ENCODE measurements at regions not wholly inside any gene's neighbourhood (a gene's known extent, or its start where the extent isn't known, plus 50 kb on each side); places are given as distances from the start of the nearest gene placed in this dataset.

DNA sequence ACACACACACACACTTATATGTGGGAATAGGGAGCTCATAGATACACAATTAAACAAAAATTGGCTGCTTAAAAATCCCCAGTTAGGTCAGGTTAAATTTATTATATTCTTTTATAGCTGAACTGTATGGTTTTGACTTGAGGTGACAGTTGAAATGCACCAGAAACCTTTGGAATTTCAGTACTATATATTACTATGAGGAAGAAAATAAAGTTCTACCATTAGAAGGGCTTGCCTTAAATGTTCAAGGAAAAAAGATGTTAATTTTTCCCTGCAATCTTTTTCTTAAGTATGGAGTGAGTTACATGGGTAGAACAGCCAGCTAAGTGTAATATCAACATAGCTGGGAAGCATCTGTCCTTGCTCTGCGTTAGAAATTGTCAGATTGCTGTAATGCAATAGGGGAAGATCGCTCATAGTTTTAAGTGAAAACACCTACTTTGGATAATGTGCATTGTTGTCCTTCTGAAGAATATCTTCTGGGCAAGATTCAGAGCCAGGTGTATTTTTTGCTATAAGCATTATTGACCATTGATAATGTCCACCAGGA lies 415.8 kb upstream of the MKI67 start:
- no peaks in the 10 kb centered on the region for H3K36me3 ChIP-seq
- intact Hi-C loops (cut with DNase I), result no loop called here
- no peak for DNase-seq
- no peaks in the 10 kb centered on the region for H3K9me3 ChIP-seq
- 61 to 73% methylated on average over 2 of the region's 2 CpGs for WGBS, 2 donors
- no peak for TF ChIP-seq POLR2A (IDR thresholded peaks at IDR 0.05)
- TF ChIP-seq, protein P1, sequence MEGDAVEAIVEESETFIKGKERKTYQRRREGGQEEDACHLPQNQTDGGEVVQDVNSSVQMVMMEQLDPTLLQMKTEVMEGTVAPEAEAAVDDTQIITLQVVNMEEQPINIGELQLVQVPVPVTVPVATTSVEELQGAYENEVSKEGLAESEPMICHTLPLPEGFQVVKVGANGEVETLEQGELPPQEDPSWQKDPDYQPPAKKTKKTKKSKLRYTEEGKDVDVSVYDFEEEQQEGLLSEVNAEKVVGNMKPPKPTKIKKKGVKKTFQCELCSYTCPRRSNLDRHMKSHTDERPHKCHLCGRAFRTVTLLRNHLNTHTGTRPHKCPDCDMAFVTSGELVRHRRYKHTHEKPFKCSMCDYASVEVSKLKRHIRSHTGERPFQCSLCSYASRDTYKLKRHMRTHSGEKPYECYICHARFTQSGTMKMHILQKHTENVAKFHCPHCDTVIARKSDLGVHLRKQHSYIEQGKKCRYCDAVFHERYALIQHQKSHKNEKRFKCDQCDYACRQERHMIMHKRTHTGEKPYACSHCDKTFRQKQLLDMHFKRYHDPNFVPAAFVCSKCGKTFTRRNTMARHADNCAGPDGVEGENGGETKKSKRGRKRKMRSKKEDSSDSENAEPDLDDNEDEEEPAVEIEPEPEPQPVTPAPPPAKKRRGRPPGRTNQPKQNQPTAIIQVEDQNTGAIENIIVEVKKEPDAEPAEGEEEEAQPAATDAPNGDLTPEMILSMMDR (IDR thresholded peaks at IDR 0.05), result no peak
- no peaks in the 10 kb centered on the region for H3K4me1 ChIP-seq
- H3K27me3 ChIP-seq, result peaks cover 0 to 67% (median 0%) of the 10 kb centered on the region in 4 donors
- no peak overlapping the region for H3K27ac ChIP-seq
- no peak overlapping the region for H3K4me3 ChIP-seq

DNA sequence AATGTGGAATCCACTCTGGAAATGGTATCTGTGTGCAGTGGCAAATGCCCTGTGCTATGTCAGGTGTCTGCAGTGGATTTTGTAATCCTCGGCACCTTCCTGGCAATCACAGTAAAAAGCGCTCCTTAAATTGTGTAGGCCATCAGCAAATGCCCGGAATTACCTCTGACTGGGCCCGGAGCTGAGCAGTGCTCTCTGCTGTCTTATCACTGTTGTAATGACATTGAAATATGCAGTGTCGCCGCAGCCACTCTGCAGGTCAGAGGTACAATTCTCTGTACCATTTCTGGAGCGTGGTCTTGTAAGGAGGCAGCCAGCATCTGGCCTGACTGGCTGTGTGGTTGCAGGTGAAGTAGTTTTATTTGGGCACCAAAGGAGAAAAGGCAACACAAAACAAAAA lies 416.4 kb upstream of the MKI67 start:
- H3K36me3 ChIP-seq, result no peaks in the 10 kb centered on the region
- H3K27ac ChIP-seq, result no peak overlapping the region
- H3K4me3 ChIP-seq, result no peak overlapping the region
- intact Hi-C loops (cut with DNase I), result no loop called here
- 89 to 90% methylated on average over 5 to 7 of the region's 7 CpGs for WGBS, 2 donors
- DNase-seq, result no peak
- H3K9me3 ChIP-seq, result no peaks in the 10 kb centered on the region
- peaks cover 0 to 63% (median 0%) of the 10 kb centered on the region in 4 donors for H3K27me3 ChIP-seq
- TF ChIP-seq, protein P1 (IDR thresholded peaks at IDR 0.05), result no peak
- no peak for TF ChIP-seq POLR2A (IDR thresholded peaks at IDR 0.05)
- H3K4me1 ChIP-seq, result no peaks in the 10 kb centered on the region

- Histone ChIP-seq H3K4me3 (no peak overlapping the region), H3K27me3 (peaks cover 0 to 58% (median 0%) of the 10 kb centered on the region in 4 donors), H3K9me3 (no peaks in the 10 kb centered on the region), H3K27ac (no peak overlapping the region), H3K4me1 (no peaks in the 10 kb centered on the region), H3K36me3 (no peaks in the 10 kb centered on the region)
- DNase-seq, result no peak
- intact Hi-C loops (cut with DNase I), result no loop called here
- WGBS, 2 donors, result 81 to 83% methylated on average over 12 of the region's 12 CpGs
- TF ChIP-seq, protein P1 (IDR thresholded peaks at IDR 0.05), result no peak
- TF ChIP-seq POLR2A (IDR thresholded peaks at IDR 0.05), result no peak
Observed at GRCh38 chr10:128543151-128543550, 416.9 kb upstream of the MKI67 start.

DNA sequence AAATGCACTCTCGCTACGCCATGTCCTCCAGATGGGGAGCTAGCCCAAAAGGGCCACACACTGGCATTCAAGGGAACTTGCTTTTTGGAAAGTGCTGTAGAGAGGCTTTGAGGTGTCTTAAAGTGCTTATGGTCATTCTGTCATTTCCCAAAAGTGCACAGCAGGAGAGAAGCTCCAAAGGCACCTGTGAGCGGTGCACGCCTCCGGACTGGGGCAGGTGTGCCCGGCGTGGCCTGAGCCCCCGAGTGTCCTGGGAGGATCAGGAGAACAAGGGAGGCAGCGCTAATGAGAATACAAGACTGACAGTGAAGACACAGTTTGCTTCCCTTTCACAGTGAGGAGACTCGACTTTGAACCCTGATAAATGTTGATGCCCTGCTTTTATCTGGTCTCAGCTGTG lies 419.0 kb upstream of the MKI67 start:
- DNase-seq, result no peak
- no peaks in the 10 kb centered on the region for H3K36me3 ChIP-seq
- TF ChIP-seq, protein P1 (IDR thresholded peaks at IDR 0.05), result no peak
- no peak for TF ChIP-seq POLR2A (IDR thresholded peaks at IDR 0.05)
- no peaks in the 10 kb centered on the region for H3K4me1 ChIP-seq
- H3K4me3 ChIP-seq, result no peak overlapping the region
- intact Hi-C loops (cut with DNase I), result no loop called here
- no peak overlapping the region for H3K27ac ChIP-seq
- WGBS, 2 donors, result 78 to 83% methylated on average over 10 of the region's 10 CpGs
- H3K9me3 ChIP-seq, result no peaks in the 10 kb centered on the region
- H3K27me3 ChIP-seq, result peaks cover 0 to 38% (median 0%) of the 10 kb centered on the region in 4 donors

GRCh38 chr10:128546651-128547165 lies 420.5 kb upstream of the MKI67 start:
- no peak for DNase-seq
- no peak for TF ChIP-seq POLR2A (IDR thresholded peaks at IDR 0.05)
- TF ChIP-seq, protein P1 (IDR thresholded peaks at IDR 0.05), result no peak
- H3K9me3 ChIP-seq, result no peaks in the 10 kb centered on the region
- H3K4me3 ChIP-seq, result no peak overlapping the region
- 40 to 87% methylated on average over 1 to 11 of the region's 15 CpGs for WGBS, 2 donors
- H3K4me1 ChIP-seq, result no peaks in the 10 kb centered on the region
- H3K36me3 ChIP-seq, result no peaks in the 10 kb centered on the region
- intact Hi-C loops (cut with DNase I), result no loop called here
- H3K27ac ChIP-seq, result no peak overlapping the region
- H3K27me3 ChIP-seq, result peaks cover 0 to 23% (median 0%) of the 10 kb centered on the region in 4 donors
